ENCODE measurements at regions not wholly inside any gene's neighbourhood (a gene's known extent, or its start where the extent isn't known, plus 50 kb on each side); places are given as distances from the start of the nearest gene placed in this dataset.

- DNase-seq (ENCODE audit: low read depth in 2 of 3, low spot score in 2 of 3), result no peak
Measured at GRCh38 chr3:152710549-152710948, 124.4 kb upstream of the P2RY1 start.

GRCh38 chr3:152713989-152714388 is 120.9 kb upstream of the P2RY1 start:
- no peak for DNase-seq (ENCODE audit: low read depth in 2 of 3, low spot score in 2 of 3)

GRCh38 chr3:152714507-152714906 is 120.4 kb upstream of the P2RY1 start:
- DNase-seq (ENCODE audit: low read depth in 2 of 3, low spot score in 2 of 3), result no peak

GRCh38 chr3:152717252-152717651 is 117.7 kb upstream of the P2RY1 start:
- no peak for DNase-seq (ENCODE audit: low read depth in 2 of 3, low spot score in 2 of 3)

GRCh38 chr3:152718810-152719209 is 116.1 kb upstream of the P2RY1 start:
- DNase-seq (ENCODE audit: low read depth in 2 of 3, low spot score in 2 of 3), result no peak

- peak in 2 of 3 donors; percentile 33 to 50 for DNase-seq (ENCODE audit: low read depth in 2 of 3, low spot score in 2 of 3)
Measured at GRCh38 chr3:152719264-152719663, 115.7 kb upstream of the P2RY1 start.

- no peak for DNase-seq (ENCODE audit: low read depth in 2 of 3, low spot score in 2 of 3)
Measured at GRCh38 chr3:152720951-152721718, 113.8 kb upstream of the P2RY1 start.

- no peak for DNase-seq (ENCODE audit: low read depth in 2 of 3, low spot score in 2 of 3)
Measured at GRCh38 chr3:152724270-152724669, 110.7 kb upstream of the P2RY1 start.

DNA sequence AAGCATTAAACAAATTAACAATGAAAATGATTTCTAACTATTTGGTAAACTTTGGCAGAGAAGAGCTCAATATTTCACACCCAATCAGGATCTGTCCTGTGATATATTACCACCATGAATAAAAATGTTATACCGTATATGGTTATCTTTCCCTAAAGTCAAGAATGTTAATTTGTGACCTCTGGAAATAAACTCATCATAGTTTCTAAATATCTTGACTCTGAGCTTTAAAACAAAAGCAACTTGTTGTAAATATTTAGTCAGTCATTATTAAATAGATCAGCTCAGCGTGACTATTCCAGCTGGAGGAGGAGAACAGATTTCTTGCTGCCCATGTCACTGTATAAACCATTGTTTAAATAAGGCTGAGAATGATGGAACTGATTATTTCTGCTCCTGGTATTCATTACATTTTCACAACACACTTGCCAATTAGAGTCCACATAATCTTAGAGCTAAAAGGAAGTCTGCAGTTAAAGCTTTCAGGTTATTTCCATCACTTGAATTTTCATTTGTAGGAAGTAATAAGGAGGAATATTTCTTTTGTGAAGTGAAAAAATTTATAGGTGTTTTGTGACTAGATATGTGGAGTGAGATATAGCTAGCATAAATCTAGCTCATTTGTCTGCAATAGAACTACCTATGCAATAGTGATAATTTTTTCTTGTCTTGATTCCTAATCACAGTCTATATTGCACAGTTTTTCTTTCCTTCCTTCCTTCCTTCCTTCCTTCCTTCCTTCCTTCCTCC is 106.5 kb upstream of the P2RY1 start:
- no peak for DNase-seq (ENCODE audit: low read depth in 2 of 3, low spot score in 2 of 3)

DNA sequence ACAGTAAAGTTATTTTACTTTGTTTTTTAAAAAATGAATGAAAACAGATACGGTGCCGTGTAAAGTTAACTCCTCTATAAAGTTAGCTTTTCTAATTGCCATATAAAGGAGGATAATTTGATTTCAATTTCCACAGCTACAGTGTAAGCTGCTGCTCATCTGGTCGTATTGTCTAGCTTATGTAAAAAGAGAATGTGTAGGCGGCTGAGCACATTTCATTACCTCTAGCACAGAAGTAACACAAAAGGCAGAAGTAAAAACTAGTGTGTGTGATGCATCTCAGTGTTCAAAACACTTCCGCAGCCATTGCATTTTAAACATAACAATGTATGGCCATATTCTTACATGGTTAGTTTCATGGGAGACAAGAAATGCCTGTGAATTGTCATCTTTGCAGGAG is 105.0 kb upstream of the P2RY1 start:
- DNase-seq (ENCODE audit: low read depth in 2 of 3, low spot score in 2 of 3), result no peak

DNA sequence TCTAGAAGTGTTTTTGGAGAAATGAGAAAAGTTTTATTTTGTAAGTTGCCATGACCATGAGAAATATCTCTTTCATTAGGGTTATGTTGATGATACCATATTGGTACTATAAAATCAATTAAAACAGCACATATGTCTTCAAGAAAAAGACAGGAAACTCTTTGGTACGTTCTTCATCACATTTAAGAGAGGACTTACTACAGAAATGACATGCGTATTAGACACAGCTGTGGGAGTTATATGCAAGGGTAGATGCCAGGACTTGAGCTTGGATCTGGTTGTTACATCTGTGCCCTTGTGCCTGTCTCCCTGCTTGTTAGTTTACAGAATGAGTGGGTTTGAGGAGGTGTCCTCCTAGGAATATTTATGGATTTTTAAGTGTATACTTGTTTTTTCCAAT is 103.4 kb upstream of the P2RY1 start:
- DNase-seq (ENCODE audit: low read depth in 2 of 3, low spot score in 2 of 3), result no peak

- DNase-seq (ENCODE audit: low read depth in 2 of 3, low spot score in 2 of 3), result no peak
Measured at GRCh38 chr3:152733584-152734119, 101.3 kb upstream of the P2RY1 start.

- DNase-seq (ENCODE audit: low read depth in 2 of 3, low spot score in 2 of 3), result no peak
Measured at GRCh38 chr3:152737021-152737908, 97.7 kb upstream of the P2RY1 start.

DNA sequence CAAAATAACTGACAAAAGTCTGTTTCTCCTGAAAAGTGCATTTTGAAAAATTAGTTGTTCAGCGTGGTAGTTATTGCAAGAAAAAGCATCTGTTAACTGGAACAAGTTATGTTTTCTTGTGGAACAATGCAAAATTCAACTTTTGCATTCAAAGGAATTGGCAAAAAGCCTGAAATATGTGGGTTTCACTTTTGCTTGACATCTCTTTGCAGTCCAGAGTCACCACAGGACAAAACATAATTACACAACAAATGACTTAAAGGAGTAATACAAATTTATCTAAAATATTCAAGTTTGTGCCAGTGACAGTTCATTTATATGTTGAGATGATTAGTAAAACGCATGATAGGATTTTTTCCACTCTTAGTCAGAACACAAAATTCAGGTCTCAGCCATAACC is 96.3 kb upstream of the P2RY1 start:
- peak in 2 of 3 donors; percentile 8 to 69 for DNase-seq (ENCODE audit: low read depth in 2 of 3, low spot score in 2 of 3)

- no peak for DNase-seq (ENCODE audit: low read depth in 2 of 3, low spot score in 2 of 3)
Measured at GRCh38 chr3:152742368-152743347, 92.3 kb upstream of the P2RY1 start.

- DNase-seq (ENCODE audit: low read depth in 2 of 3, low spot score in 2 of 3), result no peak
Measured at GRCh38 chr3:152745646-152746045, 89.3 kb upstream of the P2RY1 start.

GRCh38 chr3:152754303-152754702 is 80.6 kb upstream of the P2RY1 start:
- DNase-seq (ENCODE audit: low read depth in 2 of 3, low spot score in 2 of 3), result no peak

DNA sequence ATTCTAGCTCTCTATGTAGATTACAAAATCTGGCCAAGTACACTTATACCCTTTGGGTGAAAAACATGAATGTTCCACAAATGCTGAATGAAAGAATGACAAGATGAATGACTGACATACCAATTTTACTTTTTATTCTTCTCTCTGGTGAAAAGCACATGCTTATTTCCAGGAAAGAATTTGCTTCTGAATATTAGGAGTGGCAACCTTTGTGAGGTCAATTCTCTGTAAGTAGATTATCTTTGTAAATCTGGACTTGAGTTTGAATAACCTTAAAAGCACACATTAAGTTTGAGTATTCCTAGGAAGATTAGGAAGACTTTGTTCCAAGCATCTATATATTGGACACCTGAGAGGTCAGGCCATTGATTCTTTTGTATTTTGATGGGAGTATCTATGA is 78.1 kb upstream of the P2RY1 start:
- DNase-seq (ENCODE audit: low read depth in 2 of 3, low spot score in 2 of 3), result no peak

- DNase-seq (ENCODE audit: low read depth in 2 of 3, low spot score in 2 of 3), result no peak
Measured at GRCh38 chr3:152760024-152760563, 74.8 kb upstream of the P2RY1 start.

Measured in hematopoietic multipotent progenitor cell (in vitro differentiated cells).